GM12891 (cell line): ENCODE measurements at regions not wholly inside any gene's neighbourhood (a gene's known extent, or its start where the extent isn't known, plus 50 kb on each side); places are given as distances from the start of the nearest gene placed in this dataset.
"Not testable (repeated sequence)": the region's sequence is repeated elsewhere in the genome, so short reads cannot be mapped to it uniquely, and the experiment has no call there.

Experiments used
- DNase-seq: peaks from one replicate; pipeline ENCODE4 v3.0.0; 2011; ENCODE audit warnings: low spot score; ENCODE audit not compliant: insufficient read length
- FAIRE-seq: peaks from 2 replicates; lab custom pipeline; 2011; peaks lifted over from hg19 to GRCh38; lab: Jason Lieb, UNC
- PAX5 ChIP-seq: IDR thresholded peaks from 2 replicates; pipeline ENCODE4 v1.6.1; 2011; ENCODE audit warnings: low read length, moderate library complexity, mild to moderate bottlenecking; ENCODE audit not compliant: insufficient read depth, severe bottlenecking
- POLR2A ChIP-seq: IDR thresholded peaks from 2 replicates; pipeline ENCODE4 v1.6.1; 2011; ENCODE audit warnings: low read depth, low read length, control low read depth
- POLR2AphosphoS5 ChIP-seq: IDR thresholded peaks from 2 replicates; pipeline ENCODE4 v1.6.1; 2011; ENCODE audit warnings: low read depth, low read length, control low read depth
- POU2F2 ChIP-seq: IDR thresholded peaks from 2 replicates; pipeline ENCODE4 v1.6.1; 2011; ENCODE audit warnings: low read depth, mild to moderate bottlenecking, control low read depth, low read length, moderate library complexity
- SPI1 ChIP-seq: IDR thresholded peaks from 2 replicates; pipeline ENCODE4 v1.6.1; 2011; ENCODE audit warnings: low read depth, low read length, control low read depth
- TAF1 ChIP-seq: IDR thresholded peaks from 2 replicates; pipeline ENCODE4 v1.6.1; 2011; ENCODE audit warnings: low read depth, low read length, control low read depth

DNA sequence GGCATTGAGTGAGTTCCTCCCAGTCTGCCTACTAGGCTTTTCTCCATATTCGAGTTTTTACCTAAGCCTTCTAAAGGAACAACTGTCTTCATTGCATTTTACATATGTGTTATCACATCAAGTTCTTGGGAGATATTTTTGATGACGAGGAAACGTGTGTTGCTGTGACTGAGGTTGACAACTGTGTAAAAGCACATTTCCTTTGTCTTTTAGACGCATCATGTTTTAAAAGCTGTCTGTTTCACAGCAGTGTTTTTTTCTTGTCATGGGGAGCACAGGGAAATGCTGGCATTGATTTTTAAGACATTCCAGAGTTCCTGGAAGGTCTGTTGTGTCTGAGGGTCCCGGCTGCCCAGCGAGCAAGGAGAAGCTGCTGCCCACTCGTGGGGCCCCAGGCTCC lies 381.8 kb downstream of the DCDC2C start:
- DNase-seq (no peak), FAIRE-seq (no peak)

GRCh38 chr2:4090668-4091630 lies 387.6 kb downstream of the DCDC2C start:
- no peak for TF ChIP-seq SPI1
- TF ChIP-seq POLR2AphosphoS5: no peak
- TF ChIP-seq POLR2A: no peak
- no peak for TF ChIP-seq POU2F2
- TF ChIP-seq PAX5: no peak
- TF ChIP-seq TAF1: no peak
- DNase-seq (no peak), FAIRE-seq (no peak)

More for the DNA sequence above, 381.8 kb downstream of the DCDC2C start:
- TF ChIP-seq POU2F2 (no peak), POLR2A (no peak), POLR2AphosphoS5 (no peak)

- FAIRE-seq (no peak), DNase-seq (no peak)
- TF ChIP-seq TAF1 (no peak), SPI1 (no peak), POLR2A (no peak), POLR2AphosphoS5 (no peak), PAX5 (no peak), POU2F2 (no peak)
These were observed 388.5 kb downstream of the DCDC2C start for GRCh38 chr2:4091869-4092268.

GRCh38 chr2:4094743-4095142 lies 391.4 kb downstream of the DCDC2C start:
- TF ChIP-seq POLR2AphosphoS5: no peak
- DNase-seq: no peak
- no peak for FAIRE-seq

- TF ChIP-seq TAF1 (no peak), SPI1 (no peak), POLR2AphosphoS5 (no peak), PAX5 (no peak), POU2F2 (no peak), POLR2A (no peak)
- DNase-seq (no peak), FAIRE-seq (no peak)
These were observed 393.8 kb downstream of the DCDC2C start for GRCh38 chr2:4096978-4097766.

- FAIRE-seq (no peak), DNase-seq (no peak)
- TF ChIP-seq POU2F2 (no peak), SPI1 (no peak), POLR2A (no peak), PAX5 (no peak), TAF1 (no peak), POLR2AphosphoS5 (no peak)
These were observed 394.8 kb downstream of the DCDC2C start for GRCh38 chr2:4098137-4098536.

DNA sequence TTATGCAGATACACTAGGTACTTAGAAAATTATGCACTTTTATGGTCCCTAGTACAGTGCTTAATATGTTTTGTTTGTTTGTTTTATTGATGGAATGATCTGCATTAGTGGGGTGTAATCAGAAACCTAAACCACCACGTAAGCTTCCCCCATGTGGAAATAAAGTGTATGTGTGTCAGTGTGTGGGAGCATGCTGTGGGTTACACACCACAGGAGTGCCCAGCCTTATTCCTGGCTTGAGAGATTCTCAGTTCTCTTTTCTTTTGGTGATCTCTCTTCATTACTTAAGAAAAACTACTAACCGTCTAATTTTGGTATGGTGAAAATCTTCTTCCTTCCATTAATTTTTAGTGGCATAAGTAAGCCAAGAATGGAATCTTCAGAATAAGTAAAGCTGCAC lies 398.6 kb downstream of the DCDC2C start:
- TF ChIP-seq POLR2A (no peak), POU2F2 (no peak), TAF1 (no peak), PAX5 (no peak), SPI1 (no peak), POLR2AphosphoS5 (no peak)

GRCh38 chr2:4107179-4107578 lies 403.8 kb downstream of the DCDC2C start:
- TF ChIP-seq POU2F2: no peak
- TF ChIP-seq TAF1: no peak
- no peak for TF ChIP-seq PAX5
- no peak for TF ChIP-seq POLR2AphosphoS5
- no peak for TF ChIP-seq POLR2A
- no peak for TF ChIP-seq SPI1
- FAIRE-seq (no peak), DNase-seq (no peak)

More for the DNA sequence above, 398.6 kb downstream of the DCDC2C start:
- DNase-seq (no peak), FAIRE-seq (no peak)

DNA sequence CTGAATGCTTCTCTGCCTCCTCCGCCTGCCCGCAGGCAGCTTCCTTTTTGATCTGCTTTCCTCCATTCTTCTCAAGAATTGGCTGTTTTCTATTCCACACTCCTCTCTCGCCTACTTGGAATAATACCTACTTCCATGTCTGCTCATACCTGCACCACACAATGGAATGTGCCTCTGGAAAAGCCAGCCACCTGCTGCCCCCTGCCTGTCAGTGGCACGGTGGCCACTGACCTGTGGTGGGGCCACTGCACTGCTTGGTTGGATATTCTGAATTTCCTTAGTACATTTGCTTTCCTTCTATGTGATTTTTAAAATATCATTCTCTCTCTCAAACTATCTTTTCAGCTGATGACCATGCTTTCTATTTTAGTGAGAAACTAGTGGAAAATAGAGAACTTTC lies 406.9 kb downstream of the DCDC2C start:
- FAIRE-seq (no peak), DNase-seq (no peak)
- no peak for TF ChIP-seq TAF1
- no peak for TF ChIP-seq POLR2A
- no peak for TF ChIP-seq POU2F2
- no peak for TF ChIP-seq POLR2AphosphoS5
- no peak for TF ChIP-seq PAX5

DNA sequence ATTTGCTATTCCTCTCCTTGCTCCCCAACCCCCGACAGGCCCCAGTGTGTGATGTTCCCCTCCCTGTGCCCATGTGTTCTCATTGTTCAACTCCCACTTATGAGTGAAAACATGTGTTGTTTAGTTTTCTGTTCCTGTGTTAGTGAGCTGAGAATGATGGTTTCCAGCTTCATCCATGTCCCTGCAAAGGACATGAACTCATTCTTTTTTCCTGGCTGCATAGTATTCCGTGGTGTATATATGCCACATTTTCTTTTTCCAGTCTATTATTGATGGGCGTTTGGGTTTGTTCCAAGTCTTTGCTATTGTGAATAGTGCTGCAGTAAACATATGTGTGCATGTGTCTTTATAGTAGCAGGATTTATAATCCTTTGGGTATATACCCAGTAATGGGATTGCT lies 412.1 kb downstream of the DCDC2C start:
- FAIRE-seq, DNase-seq: not testable (repeated sequence)
